ACC112 (cell line): ENCODE measurements at regions not wholly inside any gene's neighbourhood (a gene's known extent, or its start where the extent isn't known, plus 50 kb on each side); places are given as distances from the start of the nearest gene placed in this dataset.

Source experiments
- H2AFZ ChIP-seq: fragments of 200-600 bp; sonication (generic); one replicate; pipeline ENCODE4 v1.6.0; 2017; ENCODE audit warnings: antibody characterized with exemption, low read length; ENCODE audit not compliant: unreplicated experiment
- H3K27ac ChIP-seq: fragments of 200-600 bp; sonication (generic); 2 replicates; pipeline ENCODE4 v1.5.1; 2014; ENCODE audit warnings: low read depth, mild to moderate bottlenecking, antibody characterized with exemption, low read length, moderate library complexity
- H3K27me3 ChIP-seq: fragments of 200-600 bp; sonication (generic); 2 replicates; pipeline ENCODE4 v1.6.1; 2014; ENCODE audit warnings: mild to moderate bottlenecking, antibody characterized with exemption, low read length, moderate library complexity, mixed read lengths; ENCODE audit not compliant: insufficient read depth
- H3K36me3 ChIP-seq: fragments of 200-600 bp; sonication (generic); 2 replicates; pipeline ENCODE4 v1.6.1; 2016; ENCODE audit warnings: mild to moderate bottlenecking, antibody characterized with exemption, low read length, moderate library complexity, mixed read lengths; ENCODE audit not compliant: insufficient read depth
- H3K4me1 ChIP-seq: fragments of 200-600 bp; sonication (generic); one replicate; pipeline ENCODE4 v1.6.1; 2016; ENCODE audit warnings: low read length, mixed read lengths; ENCODE audit not compliant: insufficient read depth, unreplicated experiment, control insufficient read depth
- H3K4me3 ChIP-seq: fragments of 200-600 bp; sonication (generic); 2 replicates; pipeline ENCODE4 v1.5.1; 2014; ENCODE audit warnings: mild to moderate bottlenecking, low read depth, low read length
- H3K79me2 ChIP-seq: fragments of 200-600 bp; sonication (generic); one replicate; pipeline ENCODE4 v1.6.0; 2016; ENCODE audit warnings: low read length; ENCODE audit not compliant: control insufficient read depth, unreplicated experiment, insufficient read depth

GRCh38 chr10:89079961-89080360 lies 89.4 kb downstream of the FAS start:
- Histone ChIP-seq H2AFZ (no peak overlapping the region), H3K27me3 (no peaks in the 10 kb centered on the region), H3K36me3 (no peaks in the 10 kb centered on the region), H3K27ac (peak overlapping the region; percentile 61), H3K79me2 (no peaks in the 10 kb centered on the region), H3K4me3 (no peak overlapping the region), H3K4me1 (peaks cover 50% of the 10 kb centered on the region)

GRCh38 chr10:89078724-89079672 lies 88.4 kb downstream of the FAS start:
- Histone ChIP-seq H3K36me3 (no peaks in the 10 kb centered on the region), H3K4me3 (peak overlapping the region; percentile 26; the same call in 1 of the 2 replicates), H3K4me1 (peaks cover 53% of the 10 kb centered on the region), H3K27ac (peak overlapping the region; percentile 61), H2AFZ (peak overlapping the region; percentile 94), H3K27me3 (no peaks in the 10 kb centered on the region), H3K79me2 (no peaks in the 10 kb centered on the region)

GRCh38 chr10:89076120-89076519 lies 85.5 kb downstream of the FAS start:
- H3K79me2 ChIP-seq = no peaks in the 10 kb centered on the region
- no peaks in the 10 kb centered on the region for H3K27me3 ChIP-seq
- H3K36me3 ChIP-seq = no peaks in the 10 kb centered on the region
- H3K27ac ChIP-seq = no peak overlapping the region
- no peak overlapping the region for H2AFZ ChIP-seq
- H3K4me3 ChIP-seq = no peak overlapping the region
- H3K4me1 ChIP-seq = peaks cover 62% of the 10 kb centered on the region

GRCh38 chr10:89075631-89076030 lies 85.0 kb downstream of the FAS start:
- no peak overlapping the region for H3K4me3 ChIP-seq
- no peaks in the 10 kb centered on the region for H3K79me2 ChIP-seq
- no peaks in the 10 kb centered on the region for H3K36me3 ChIP-seq
- H3K4me1 ChIP-seq = peaks cover 61% of the 10 kb centered on the region
- no peak overlapping the region for H3K27ac ChIP-seq
- H3K27me3 ChIP-seq = no peaks in the 10 kb centered on the region
- H2AFZ ChIP-seq = no peak overlapping the region

- no peaks in the 10 kb centered on the region for H3K79me2 ChIP-seq
- H3K27ac ChIP-seq = peak overlapping the region; percentile 59
- no peaks in the 10 kb centered on the region for H3K36me3 ChIP-seq
- no peaks in the 10 kb centered on the region for H3K27me3 ChIP-seq
- H2AFZ ChIP-seq = peak overlapping the region; percentile 20
- peaks cover 46% of the 10 kb centered on the region for H3K4me1 ChIP-seq
- peak overlapping the region; percentile 21; the same call in 1 of the 2 replicates for H3K4me3 ChIP-seq
These were observed 83.5 kb downstream of the FAS start for GRCh38 chr10:89074120-89074519.

- H3K4me3 ChIP-seq = peak overlapping the region; percentile 21; the same call in 1 of the 2 replicates
- H3K4me1 ChIP-seq = peaks cover 42% of the 10 kb centered on the region
- H3K27me3 ChIP-seq = no peaks in the 10 kb centered on the region
- H2AFZ ChIP-seq = peak overlapping the region; percentile 20
- H3K27ac ChIP-seq = peak overlapping the region; percentile 59
- H3K36me3 ChIP-seq = no peaks in the 10 kb centered on the region
- H3K79me2 ChIP-seq = no peaks in the 10 kb centered on the region
These were observed 83.1 kb downstream of the FAS start for GRCh38 chr10:89073719-89074118.

GRCh38 chr10:89069589-89069988 lies 79.0 kb downstream of the FAS start:
- Histone ChIP-seq H2AFZ (no peak overlapping the region), H3K79me2 (no peaks in the 10 kb centered on the region), H3K36me3 (no peaks in the 10 kb centered on the region), H3K27me3 (no peaks in the 10 kb centered on the region), H3K27ac (no peak overlapping the region), H3K4me1 (peaks cover 26% of the 10 kb centered on the region), H3K4me3 (no peak overlapping the region)
